Neural cell (in vitro differentiated cells): ENCODE measurements at regions not wholly inside any gene's neighbourhood (a gene's known extent, or its start where the extent isn't known, plus 50 kb on each side); places are given as distances from the start of the nearest gene placed in this dataset.

Experiments
- H2AFZ ChIP-seq: fragments of 200-600, 300-800 bp; sonication (generic), shearing (Covaris generic); 2 replicates; pipeline ENCODE4 v1.6.0; 2014; ENCODE audit warnings: low read depth, mild to moderate bottlenecking, antibody characterized with exemption, low read length, moderate library complexity
- H3F3A ChIP-seq: fragments of 200-600 bp; shearing (Covaris generic); 2 replicates; pipeline ENCODE4 v1.6.1; 2016; ENCODE audit warnings: mild to moderate bottlenecking, moderate library complexity, mixed read lengths, antibody characterized with exemption, low read length; ENCODE audit not compliant: insufficient read depth, poor library complexity, severe bottlenecking
- H3K27ac ChIP-seq: fragments of 200-600, 300-800 bp; sonication (generic), shearing (Covaris generic); 2 replicates; pipeline ENCODE4 v1.5.1; 2014; ENCODE audit warnings: mild to moderate bottlenecking, low read length, moderate library complexity
- H3K27me3 ChIP-seq: fragments of 300-800, 200-600 bp; sonication (generic), shearing (Covaris generic); 2 replicates; pipeline ENCODE4 v1.6.0; 2014; ENCODE audit warnings: mild to moderate bottlenecking, low read depth, low read length, moderate library complexity; ENCODE audit not compliant: insufficient read depth
- H3K36me3 ChIP-seq: fragments of 300-800, 200-600 bp; sonication (generic), shearing (Covaris generic); 2 replicates; pipeline ENCODE4 v1.5.1; 2014; ENCODE audit warnings: mild to moderate bottlenecking, antibody characterized with exemption, low read length, moderate library complexity; ENCODE audit not compliant: insufficient read depth
- H3K4me2 ChIP-seq: fragments of 300-800, 200-600 bp; sonication (generic), shearing (Covaris generic); 2 replicates; pipeline ENCODE4 v1.6.0; 2014; ENCODE audit warnings: mild to moderate bottlenecking, low read length
- H3K4me3 ChIP-seq: fragments of 300-800, 200-600 bp; sonication (generic), shearing (Covaris generic); 2 replicates; pipeline ENCODE4 v1.5.1; 2014; ENCODE audit warnings: mild to moderate bottlenecking, low read length, moderate library complexity
- H3K79me2 ChIP-seq: fragments of 200-600 bp; shearing (Covaris generic); replicated peaks from 2 replicates; pipeline ENCODE4 v1.6.0; 2014; ENCODE audit warnings: mild to moderate bottlenecking, low read length, moderate library complexity; ENCODE audit not compliant: insufficient read depth
- H3K9ac ChIP-seq: fragments of 300-800, 200-600 bp; sonication (generic), shearing (Covaris generic); 2 replicates; pipeline ENCODE4 v1.6.1; 2016; ENCODE audit warnings: mild to moderate bottlenecking, low read length, mixed read lengths
- H3K9me2 ChIP-seq: fragments of 200-600 bp; shearing (Covaris generic); 2 replicates; pipeline ENCODE4 v1.6.1; 2016; ENCODE audit warnings: mild to moderate bottlenecking, low read length, mixed read lengths; ENCODE audit not compliant: insufficient read depth
- H3K9me3 ChIP-seq: fragments of 200-600, 300-800 bp; sonication (generic), shearing (Covaris generic); 2 replicates; pipeline ENCODE4 v1.6.1; 2016; ENCODE audit warnings: mild to moderate bottlenecking, mixed run types, low read length, moderate library complexity, mixed read lengths
- H4K20me1 ChIP-seq: fragments of 200-600 bp; shearing (Covaris generic); 2 replicates; pipeline ENCODE4 v1.6.1; 2016; ENCODE audit warnings: mild to moderate bottlenecking, mixed run types; ENCODE audit not compliant: insufficient read depth
- EP300 ChIP-seq: fragments of 450-650 bp; conservative IDR thresholded peaks from 2 replicates; pipeline ENCODE4 v1.6.1; 2014; ENCODE audit warnings: antibody characterized with exemption, mild to moderate bottlenecking, moderate library complexity; ENCODE audit not compliant: poor library complexity, severe bottlenecking
- EZH2 ChIP-seq: fragments of 200-600, 300-800 bp; shearing (Covaris generic), sonication (generic); IDR thresholded peaks from 2 replicates; pipeline ENCODE4 v1.6.1; 2014; ENCODE audit warnings: antibody characterized with exemption, low read length, borderline replicate concordance, mild to moderate bottlenecking; ENCODE audit not compliant: insufficient read depth, poor library complexity, severe bottlenecking
- MXI1 ChIP-seq: fragments of 450-650 bp; conservative IDR thresholded peaks from 2 replicates; pipeline ENCODE4 v1.6.1; 2014; ENCODE audit warnings: antibody characterized with exemption, mild to moderate bottlenecking; ENCODE audit not compliant: poor library complexity, severe bottlenecking
- POLR2AphosphoS5 ChIP-seq: IDR thresholded peaks from 2 replicates; pipeline ENCODE4 v1.6.1; 2012
- RAD21 ChIP-seq: fragments of 450-650 bp; conservative IDR thresholded peaks from 2 replicates; pipeline ENCODE4 v1.6.1; 2014; ENCODE audit warnings: antibody characterized with exemption, mild to moderate bottlenecking, moderate library complexity
- SMC3 ChIP-seq: fragments of 450-650 bp; conservative IDR thresholded peaks from 2 replicates; pipeline ENCODE4 v1.6.1; 2014; ENCODE audit warnings: antibody characterized with exemption, mild to moderate bottlenecking, moderate library complexity; ENCODE audit not compliant: poor library complexity
- TAF1 ChIP-seq: IDR thresholded peaks from 2 replicates; pipeline ENCODE4 v1.6.1; 2012; ENCODE audit warnings: low read depth
- TF ChIP-seq, protein P1 (sequence below): IDR thresholded peaks from 2 replicates; pipeline ENCODE4 v1.6.1; 2012; ENCODE audit warnings: borderline replicate concordance
- TF ChIP-seq, protein P2 (sequence below): fragments of 450-650 bp; IDR thresholded peaks from 2 replicates; pipeline ENCODE4 v1.5.1; 2014; ENCODE audit warnings: antibody characterized with exemption, mild to moderate bottlenecking, moderate library complexity; ENCODE audit not compliant: poor library complexity, severe bottlenecking

DNA sequence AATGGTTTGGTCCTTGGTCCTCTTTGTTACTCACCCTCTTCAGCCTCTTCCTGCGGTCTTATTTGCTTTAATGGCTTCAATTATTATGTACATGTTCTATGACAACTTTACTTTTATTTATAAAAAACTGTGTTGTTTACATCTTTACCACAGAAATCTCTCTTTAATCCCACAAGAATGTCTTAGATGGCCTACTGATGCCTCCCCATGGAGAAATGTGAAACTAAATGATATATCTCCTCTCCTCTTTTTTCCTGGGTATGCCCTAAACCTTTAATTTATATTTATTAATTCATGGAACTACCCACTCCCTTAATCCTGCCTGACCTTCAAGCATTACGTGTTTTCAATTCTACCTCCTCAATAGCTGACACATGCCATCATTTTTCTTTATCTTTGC lies 573.2 kb downstream of the CENPC start:
- H3K4me2 ChIP-seq: no peak overlapping the region
- no peaks in the 10 kb centered on the region for H3K79me2 ChIP-seq
- no peaks in the 10 kb centered on the region for H3K9me2 ChIP-seq
- H3K27me3 ChIP-seq: no peaks in the 10 kb centered on the region
- H2AFZ ChIP-seq: no peak overlapping the region
- no peaks in the 10 kb centered on the region for H3K9me3 ChIP-seq
- no peak overlapping the region for H3K4me3 ChIP-seq
- H3K27ac ChIP-seq: no peak overlapping the region
- no peaks in the 10 kb centered on the region for H3F3A ChIP-seq
- H3K36me3 ChIP-seq: no peaks in the 10 kb centered on the region
- TF ChIP-seq EP300: no peak
- H3K9ac ChIP-seq: no peak overlapping the region
- H4K20me1 ChIP-seq: no peaks in the 10 kb centered on the region

DNA sequence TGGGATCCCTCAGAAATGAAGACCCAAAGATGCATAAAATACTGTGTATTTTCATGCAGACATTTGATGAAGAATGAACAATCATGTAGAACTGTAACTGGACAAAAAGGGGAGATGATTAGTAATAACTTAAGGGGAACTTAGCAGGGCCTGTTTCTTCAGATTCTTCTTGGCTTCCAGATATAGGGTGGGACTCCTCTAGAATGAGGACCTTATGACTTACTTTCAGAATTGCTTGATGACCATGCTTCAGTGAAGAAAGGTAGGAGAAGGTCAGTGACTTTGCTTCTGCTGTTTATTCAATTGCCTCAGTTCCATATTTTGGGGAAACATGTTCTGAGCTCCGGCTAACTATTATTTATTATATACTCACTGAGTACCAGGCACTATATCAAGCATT lies 580.8 kb downstream of the CENPC start:
- Histone ChIP-seq H3K27me3 (no peaks in the 10 kb centered on the region), H3K9ac (no peak overlapping the region), H3K79me2 (no peaks in the 10 kb centered on the region), H2AFZ (no peak overlapping the region), H3K4me2 (no peak overlapping the region), H3F3A (no peaks in the 10 kb centered on the region), H3K9me3 (no peaks in the 10 kb centered on the region), H3K36me3 (no peaks in the 10 kb centered on the region), H3K27ac (no peak overlapping the region), H3K9me2 (no peaks in the 10 kb centered on the region), H4K20me1 (no peaks in the 10 kb centered on the region), H3K4me3 (no peak overlapping the region)
- TF ChIP-seq EP300 (no peak), RAD21 (no peak), EZH2 (no peak)

DNA sequence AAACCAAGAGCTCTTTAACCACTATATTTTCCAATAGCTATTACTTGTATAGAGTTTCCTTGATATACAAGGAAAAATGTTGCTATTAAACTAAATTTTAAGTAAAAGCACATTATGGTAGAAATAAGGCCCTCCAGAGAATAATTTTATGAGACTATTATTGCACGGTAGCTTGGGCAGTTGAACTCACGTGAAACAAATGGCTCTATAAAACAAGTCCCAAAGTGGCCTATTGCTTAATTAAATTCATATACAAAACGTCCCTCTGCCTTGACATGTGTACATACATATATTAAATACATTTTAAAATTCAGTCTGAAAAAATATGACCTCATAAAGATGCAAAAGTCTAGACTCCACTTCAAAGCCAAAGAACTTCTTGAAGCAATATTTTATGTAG lies 582.2 kb downstream of the CENPC start:
- no peak overlapping the region for H2AFZ ChIP-seq
- H3K9ac ChIP-seq: no peak overlapping the region
- no peaks in the 10 kb centered on the region for H3K36me3 ChIP-seq
- H3F3A ChIP-seq: no peaks in the 10 kb centered on the region
- no peak overlapping the region for H3K4me2 ChIP-seq
- no peaks in the 10 kb centered on the region for H3K9me2 ChIP-seq
- no peaks in the 10 kb centered on the region for H3K9me3 ChIP-seq
- H3K79me2 ChIP-seq: no peaks in the 10 kb centered on the region
- H3K27me3 ChIP-seq: no peaks in the 10 kb centered on the region
- H4K20me1 ChIP-seq: no peaks in the 10 kb centered on the region
- H3K4me3 ChIP-seq: no peak overlapping the region
- no peak for TF ChIP-seq EP300
- TF ChIP-seq SMC3: no peak
- TF ChIP-seq EZH2: no peak
- TF ChIP-seq, protein P1, sequence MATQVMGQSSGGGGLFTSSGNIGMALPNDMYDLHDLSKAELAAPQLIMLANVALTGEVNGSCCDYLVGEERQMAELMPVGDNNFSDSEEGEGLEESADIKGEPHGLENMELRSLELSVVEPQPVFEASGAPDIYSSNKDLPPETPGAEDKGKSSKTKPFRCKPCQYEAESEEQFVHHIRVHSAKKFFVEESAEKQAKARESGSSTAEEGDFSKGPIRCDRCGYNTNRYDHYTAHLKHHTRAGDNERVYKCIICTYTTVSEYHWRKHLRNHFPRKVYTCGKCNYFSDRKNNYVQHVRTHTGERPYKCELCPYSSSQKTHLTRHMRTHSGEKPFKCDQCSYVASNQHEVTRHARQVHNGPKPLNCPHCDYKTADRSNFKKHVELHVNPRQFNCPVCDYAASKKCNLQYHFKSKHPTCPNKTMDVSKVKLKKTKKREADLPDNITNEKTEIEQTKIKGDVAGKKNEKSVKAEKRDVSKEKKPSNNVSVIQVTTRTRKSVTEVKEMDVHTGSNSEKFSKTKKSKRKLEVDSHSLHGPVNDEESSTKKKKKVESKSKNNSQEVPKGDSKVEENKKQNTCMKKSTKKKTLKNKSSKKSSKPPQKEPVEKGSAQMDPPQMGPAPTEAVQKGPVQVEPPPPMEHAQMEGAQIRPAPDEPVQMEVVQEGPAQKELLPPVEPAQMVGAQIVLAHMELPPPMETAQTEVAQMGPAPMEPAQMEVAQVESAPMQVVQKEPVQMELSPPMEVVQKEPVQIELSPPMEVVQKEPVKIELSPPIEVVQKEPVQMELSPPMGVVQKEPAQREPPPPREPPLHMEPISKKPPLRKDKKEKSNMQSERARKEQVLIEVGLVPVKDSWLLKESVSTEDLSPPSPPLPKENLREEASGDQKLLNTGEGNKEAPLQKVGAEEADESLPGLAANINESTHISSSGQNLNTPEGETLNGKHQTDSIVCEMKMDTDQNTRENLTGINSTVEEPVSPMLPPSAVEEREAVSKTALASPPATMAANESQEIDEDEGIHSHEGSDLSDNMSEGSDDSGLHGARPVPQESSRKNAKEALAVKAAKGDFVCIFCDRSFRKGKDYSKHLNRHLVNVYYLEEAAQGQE: no peak
- TF ChIP-seq, protein P2, sequence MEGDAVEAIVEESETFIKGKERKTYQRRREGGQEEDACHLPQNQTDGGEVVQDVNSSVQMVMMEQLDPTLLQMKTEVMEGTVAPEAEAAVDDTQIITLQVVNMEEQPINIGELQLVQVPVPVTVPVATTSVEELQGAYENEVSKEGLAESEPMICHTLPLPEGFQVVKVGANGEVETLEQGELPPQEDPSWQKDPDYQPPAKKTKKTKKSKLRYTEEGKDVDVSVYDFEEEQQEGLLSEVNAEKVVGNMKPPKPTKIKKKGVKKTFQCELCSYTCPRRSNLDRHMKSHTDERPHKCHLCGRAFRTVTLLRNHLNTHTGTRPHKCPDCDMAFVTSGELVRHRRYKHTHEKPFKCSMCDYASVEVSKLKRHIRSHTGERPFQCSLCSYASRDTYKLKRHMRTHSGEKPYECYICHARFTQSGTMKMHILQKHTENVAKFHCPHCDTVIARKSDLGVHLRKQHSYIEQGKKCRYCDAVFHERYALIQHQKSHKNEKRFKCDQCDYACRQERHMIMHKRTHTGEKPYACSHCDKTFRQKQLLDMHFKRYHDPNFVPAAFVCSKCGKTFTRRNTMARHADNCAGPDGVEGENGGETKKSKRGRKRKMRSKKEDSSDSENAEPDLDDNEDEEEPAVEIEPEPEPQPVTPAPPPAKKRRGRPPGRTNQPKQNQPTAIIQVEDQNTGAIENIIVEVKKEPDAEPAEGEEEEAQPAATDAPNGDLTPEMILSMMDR: no peak
- no peak for TF ChIP-seq MXI1
- no peak for TF ChIP-seq RAD21
- TF ChIP-seq TAF1: no peak
- TF ChIP-seq POLR2AphosphoS5: no peak
- H3K27ac ChIP-seq: no peak overlapping the region
